Pancreas (tissue), 10 donors: ENCODE measurements at regions not wholly inside any gene's neighbourhood (a gene's known extent, or its start where the extent isn't known, plus 50 kb on each side); places are given as distances from the start of the nearest gene placed in this dataset.
A peak's percentile ranks its signal among the peaks of the same experiment; 100 is the strongest.

Source experiments
- ATAC-seq, 4 donors: fragments of 200-7000 bp; cut with Tn5 transposase; one replicate each; pipeline versions ENCODE4 v1.8.0 to v1.9.1; 2020; ENCODE audit warnings: mild to moderate bottlenecking in 4 of 4, moderate library complexity in 4 of 4
- DNase-seq, 6 donors: peaks; one replicate each; pipeline ENCODE4 v3.0.0-alpha.2; 2020
- FAIRE-seq: peaks from 2 replicates; lab custom pipeline; 2012; peaks lifted over from hg19 to GRCh38; lab: Jason Lieb, UNC
- H3K27ac ChIP-seq, 4 donors: fragments of 200-600 bp; sonication (generic); 1 replicate in 3 of 4; 2 replicates in 1 of 4; pipeline versions ENCODE4 v1.5.0 to v1.8.0; 2020
- H3K27me3 ChIP-seq, 4 donors: fragments of 200-600 bp; one replicate each; pipeline ENCODE4 v1.8.0; 2021
- H3K36me3 ChIP-seq, 3 donors: fragments of 200-600 bp; sonication (generic) in 1 of 3; one replicate each; pipeline versions ENCODE4 v1.5.0 to v1.8.0; 2020 to 2021
- H3K4me1 ChIP-seq, 3 donors: fragments of 200-600 bp; one replicate each; pipeline ENCODE4 v1.8.0; 2021
- H3K4me3 ChIP-seq, 4 donors: fragments of 200-600 bp; sonication (generic) in 2 of 4; one replicate each; pipeline versions ENCODE4 v1.5.0 to v1.8.0; 2020 to 2021
- H3K9me3 ChIP-seq, 4 donors: fragments of 200-600 bp; one replicate each; pipeline ENCODE4 v1.8.0; 2021
- CTCF ChIP-seq, 4 donors: fragments of 200-600 bp; sonication (generic) in 3 of 4; IDR thresholded peaks; one replicate each; pipeline versions ENCODE4 v1.5.0 to v1.8.0; 2021; ENCODE audit warnings: antibody characterized with exemption in 4 of 4
- WGBS, 2 donors: extraction: QIAGEN DNeasy Blood & Tissue Kit; methylation state at CpG; one replicate each; pipeline ENCODE4 v1.1.7; 2013; 5-methylcytosine and 5-hydroxymethylcytosine counted together
- intact Hi-C, 3 donors: fragments of 100-400 bp; cut with DNase I; formaldehyde crosslinking; loops; one replicate each; pipeline versions ENCODE4 v1.11.1 to v1.14.2; 2022
- donor health status: healthy with polysubstance abuse.
- donor health status: DM: no; HTN: no; CAD: no; lungs with moderate emphysema.
- donor health status: DM: no; HTN: no; CAD: no.
- donor health status: control.
- donor health status: control.
- donor health status: Bipolar disorder and iron deficiency.
- donor health status: DM: yes; HTN: yes; CAD: no.
- donor health status: DM: no; HTN: no; CAD: no.
- donor health status: DM: no; HTN: no; CAD: no.
- donor health status: DM: yes; HTN: yes; CAD: no.

GRCh38 chr9:108803428-108804065 is 52.2 kb downstream of the ACTL7B start:
- Histone ChIP-seq H3K4me3 (no peak overlapping the region), H3K4me1 (no peaks in the 10 kb centered on the region), H3K9me3 (no peaks in the 10 kb centered on the region), H3K27me3 (no peaks in the 10 kb centered on the region), H3K27ac (no peak overlapping the region), H3K36me3 (no peaks in the 10 kb centered on the region)
- intact Hi-C loops = no loop called here
- TF ChIP-seq CTCF (IDR thresholded peaks at IDR 0.05) = no peak
- DNase-seq (no peak), ATAC-seq (no peak), FAIRE-seq (no peak)
- 59 to 76% methylated on average over 3 of the region's 3 CpGs for WGBS, 2 donors

GRCh38 chr9:108802967-108803366 is 52.8 kb downstream of the ACTL7B start:
- no peak for TF ChIP-seq CTCF (IDR thresholded peaks at IDR 0.05)
- Histone ChIP-seq H3K27ac (no peak overlapping the region), H3K4me3 (no peak overlapping the region), H3K9me3 (no peaks in the 10 kb centered on the region), H3K36me3 (no peaks in the 10 kb centered on the region), H3K27me3 (no peaks in the 10 kb centered on the region), H3K4me1 (no peaks in the 10 kb centered on the region)
- ATAC-seq (no peak), DNase-seq (no peak), FAIRE-seq (no peak)
- intact Hi-C loops = no loop called here
- 72 to 82% methylated on average over 4 of the region's 4 CpGs for WGBS, 2 donors

- 44 to 53% methylated on average over 2 of the region's 2 CpGs for WGBS, 2 donors
- no peak overlapping the region for H3K4me3 ChIP-seq
- intact Hi-C loops = no loop called here
- FAIRE-seq (no peak), DNase-seq (no peak), ATAC-seq (no peak)
- H3K4me1 ChIP-seq = no peaks in the 10 kb centered on the region
- H3K36me3 ChIP-seq = no peaks in the 10 kb centered on the region
- no peaks in the 10 kb centered on the region for H3K9me3 ChIP-seq
- no peak overlapping the region for H3K27ac ChIP-seq
- no peak for TF ChIP-seq CTCF (IDR thresholded peaks at IDR 0.05)
- no peaks in the 10 kb centered on the region for H3K27me3 ChIP-seq
Observed at GRCh38 chr9:108801949-108802348, 53.8 kb downstream of the ACTL7B start.

- 58 to 66% methylated on average over 3 of the region's 3 CpGs for WGBS, 2 donors
- no peaks in the 10 kb centered on the region for H3K4me1 ChIP-seq
- H3K4me3 ChIP-seq = no peak overlapping the region
- H3K27me3 ChIP-seq = no peaks in the 10 kb centered on the region
- H3K9me3 ChIP-seq = no peaks in the 10 kb centered on the region
- intact Hi-C loops = no loop called here
- no peak overlapping the region for H3K27ac ChIP-seq
- TF ChIP-seq CTCF (IDR thresholded peaks at IDR 0.05) = no peak
- no peaks in the 10 kb centered on the region for H3K36me3 ChIP-seq
- ATAC-seq (no peak), FAIRE-seq (no peak), DNase-seq (no peak)
Observed at GRCh38 chr9:108800632-108801099, 55.1 kb downstream of the ACTL7B start.

- intact Hi-C loops = no loop called here
- no peaks in the 10 kb centered on the region for H3K9me3 ChIP-seq
- 83 to 84% methylated on average over 4 of the region's 4 CpGs for WGBS, 2 donors
Observed at GRCh38 chr9:108793573-108793972, 62.2 kb downstream of the ACTL7B start.

More at GRCh38 chr9:108793573-108793972, 62.2 kb downstream of the ACTL7B start:
- Histone ChIP-seq H3K4me1 (no peaks in the 10 kb centered on the region), H3K36me3 (no peaks in the 10 kb centered on the region), H3K27ac (no peak overlapping the region), H3K27me3 (no peaks in the 10 kb centered on the region), H3K4me3 (no peak overlapping the region)
- ATAC-seq (no peak), FAIRE-seq (no peak), DNase-seq (peak in 1 of 6 donors; percentile 28)
- no peak for TF ChIP-seq CTCF (IDR thresholded peaks at IDR 0.05)
